Esophagus muscularis mucosa (tissue), 3 donors: ENCODE measurements at regions not wholly inside any gene's neighbourhood (a gene's known extent, or its start where the extent isn't known, plus 50 kb on each side); places are given as distances from the start of the nearest gene placed in this dataset.

Source experiments
- POLR2A ChIP-seq: fragments of 450-650 bp; IDR thresholded peaks from one replicate; pipeline ENCODE4 v1.6.1; 2017; ENCODE audit warnings: antibody characterized with exemption, moderate library complexity, mild to moderate bottlenecking, low read depth
- TF ChIP-seq, protein P1 (sequence below), 3 experiments: fragments of 200-600 bp in 2 of 3; fragments of 450-650 bp in 1 of 3; sonication (generic) in 2 of 3; IDR thresholded peaks; one replicate each; pipeline ENCODE4 v1.5.1; 2017 to 2019; ENCODE audit warnings: antibody characterized with exemption in 3 of 3, mild to moderate bottlenecking in 2 of 3, moderate library complexity in 1 of 3

DNA sequence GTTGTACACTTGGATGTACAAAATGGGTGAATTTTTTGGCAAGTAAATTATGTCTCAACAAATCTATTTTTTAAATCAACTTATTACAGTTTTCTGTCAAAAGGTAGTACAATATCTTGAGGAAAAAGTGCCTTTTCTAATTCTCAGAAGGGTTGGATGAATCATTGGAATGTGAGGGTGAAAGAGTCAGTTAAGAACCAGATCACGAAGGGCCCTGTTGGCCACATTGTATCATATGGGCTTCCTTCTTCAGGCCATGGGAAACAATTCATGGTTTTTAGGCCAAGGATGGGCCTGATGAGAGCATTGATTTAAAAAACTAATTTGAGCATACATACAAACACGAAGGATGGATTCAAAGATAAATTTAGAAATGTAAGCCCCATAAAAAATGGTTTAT, 503.7 kb downstream of the TNS3 start:
- TF ChIP-seq, protein P1, sequence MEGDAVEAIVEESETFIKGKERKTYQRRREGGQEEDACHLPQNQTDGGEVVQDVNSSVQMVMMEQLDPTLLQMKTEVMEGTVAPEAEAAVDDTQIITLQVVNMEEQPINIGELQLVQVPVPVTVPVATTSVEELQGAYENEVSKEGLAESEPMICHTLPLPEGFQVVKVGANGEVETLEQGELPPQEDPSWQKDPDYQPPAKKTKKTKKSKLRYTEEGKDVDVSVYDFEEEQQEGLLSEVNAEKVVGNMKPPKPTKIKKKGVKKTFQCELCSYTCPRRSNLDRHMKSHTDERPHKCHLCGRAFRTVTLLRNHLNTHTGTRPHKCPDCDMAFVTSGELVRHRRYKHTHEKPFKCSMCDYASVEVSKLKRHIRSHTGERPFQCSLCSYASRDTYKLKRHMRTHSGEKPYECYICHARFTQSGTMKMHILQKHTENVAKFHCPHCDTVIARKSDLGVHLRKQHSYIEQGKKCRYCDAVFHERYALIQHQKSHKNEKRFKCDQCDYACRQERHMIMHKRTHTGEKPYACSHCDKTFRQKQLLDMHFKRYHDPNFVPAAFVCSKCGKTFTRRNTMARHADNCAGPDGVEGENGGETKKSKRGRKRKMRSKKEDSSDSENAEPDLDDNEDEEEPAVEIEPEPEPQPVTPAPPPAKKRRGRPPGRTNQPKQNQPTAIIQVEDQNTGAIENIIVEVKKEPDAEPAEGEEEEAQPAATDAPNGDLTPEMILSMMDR (IDR thresholded peaks at IDR 0.05): no peak
- TF ChIP-seq POLR2A: no peak
